Transverse colon (tissue), 4 donors: ENCODE measurements at regions not wholly inside any gene's neighbourhood (a gene's known extent, or its start where the extent isn't known, plus 50 kb on each side); places are given as distances from the start of the nearest gene placed in this dataset.

Source experiments
- DNase-seq: peaks from one replicate; pipeline ENCODE4 v3.0.0-alpha.2; 2019
- H3K27ac ChIP-seq, 4 donors: fragments of 200-600 bp; sonication (generic); 2 replicates each; pipeline ENCODE4 v1.5.1; 2016 to 2018; ENCODE audit warnings: inconsistent platforms in 4 of 4
- H3K27me3 ChIP-seq: fragments of 200-600 bp; sonication (generic); 2 replicates; pipeline ENCODE4 v1.5.1; 2017; ENCODE audit warnings: inconsistent platforms
- H3K36me3 ChIP-seq, 4 donors: fragments of 200-600 bp; sonication (generic); 2 replicates each; pipeline ENCODE4 v1.5.1; 2017 to 2019; ENCODE audit warnings: inconsistent platforms in 4 of 4
- H3K4me1 ChIP-seq, 4 donors: fragments of 200-600 bp; sonication (generic); 2 replicates each; pipeline ENCODE4 v1.5.1; 2017 to 2020; ENCODE audit warnings: inconsistent platforms in 4 of 4
- H3K4me3 ChIP-seq, 4 donors: fragments of 200-600 bp; sonication (generic); 1 replicate in 1 of 4; 2 replicates in 3 of 4; pipeline versions ENCODE4 v1.5.1 to v1.6.1; 2017 to 2019; ENCODE audit warnings: inconsistent platforms in 4 of 4
- H3K9me3 ChIP-seq, 2 donors: fragments of 200-600 bp; sonication (generic); 2 replicates each; pipeline ENCODE4 v1.5.1; 2017 to 2019; ENCODE audit warnings: inconsistent platforms in 2 of 2
- CTCF ChIP-seq, 5 experiments: fragments of 200-600 bp in 3 of 5; fragments of 450-650 bp in 2 of 5; sonication (generic) in 3 of 5; IDR thresholded peaks; 1 replicate in 2 of 5; 2 replicates in 3 of 5; pipeline ENCODE4 v1.5.1; 2016 to 2017; ENCODE audit warnings: antibody characterized with exemption in 5 of 5, inconsistent platforms in 3 of 5, mild to moderate bottlenecking in 2 of 5, moderate library complexity in 1 of 5
- EP300 ChIP-seq: sonication (generic); formaldehyde crosslinking; IDR thresholded peaks from one replicate; pipeline ENCODE4 v1.6.1; 2017; ENCODE audit warnings: antibody characterized with exemption, low read depth
- POLR2A ChIP-seq: fragments of 450-650 bp; IDR thresholded peaks from one replicate; pipeline ENCODE4 v1.6.1; 2016; ENCODE audit warnings: antibody characterized with exemption, mild to moderate bottlenecking, moderate library complexity
- POLR2AphosphoS5 ChIP-seq, 3 donors: sonication (generic); formaldehyde crosslinking; IDR thresholded peaks; one replicate each; pipeline ENCODE4 v1.6.1; 2016; ENCODE audit warnings: antibody characterized with exemption in 3 of 3
- WGBS, 2 donors: methylation state at CpG; one replicate each; pipeline ENCODE4 v1.1.5; 2018; ENCODE audit warnings: low coverage in 1 of 2; 5-methylcytosine and 5-hydroxymethylcytosine counted together
- in situ Hi-C, 4 donors: fragments of 200-750 bp; cut with MboI; loops; one replicate each; pipeline versions ENCODE4 v1.15.0 to v1.15.1; 2017; ENCODE audit warnings: low sequenced_read_pairs in 3 of 4, low pct_ligation_motif_present in 1 of 4, low pct_unique_long_range_greater_than_20kb in 1 of 4
- intact Hi-C: fragments of 100-400 bp; cut with DNase I; formaldehyde crosslinking; loops from one replicate; pipeline ENCODE4 v1.15.1; 2023; ENCODE audit warnings: low total_unique reads

GRCh38 chr6:93735099-93735498, 315.7 kb upstream of the EPHA7 start:
- intact Hi-C loops = no loop called here
- no peaks in the 10 kb centered on the region for H3K36me3 ChIP-seq
- WGBS, 2 donors = 47 to 57% methylated on average over 3 of the region's 3 CpGs

GRCh38 chr6:93731306-93731705, 311.9 kb upstream of the EPHA7 start:
- TF ChIP-seq POLR2AphosphoS5 (IDR thresholded peaks at IDR 0.05) = peak in 2 of 3 donors; percentile 20 to 74
- TF ChIP-seq POLR2A = no peak
- Histone ChIP-seq H3K27me3 (no peaks in the 10 kb centered on the region), H3K36me3 (no peaks in the 10 kb centered on the region), H3K4me3 (no peak overlapping the region), H3K9me3 (no peaks in the 10 kb centered on the region), H3K4me1 (peaks cover 0 to 54% (median 12%) of the 10 kb centered on the region in 4 donors), H3K27ac (peak overlapping the region in 2 of 4 donors; percentile 36 to 37)
- DNase-seq = no peak
- WGBS, 2 donors = 57 to 65% methylated on average over 1 of the region's 1 CpG
- intact Hi-C loops = no loop called here
- in situ Hi-C loops = no loop called here

More at GRCh38 chr6:93735099-93735498, 315.7 kb upstream of the EPHA7 start:
- Histone ChIP-seq H3K27ac (no peak overlapping the region), H3K9me3 (no peaks in the 10 kb centered on the region), H3K4me3 (no peak overlapping the region), H3K27me3 (no peaks in the 10 kb centered on the region), H3K4me1 (peaks cover 0 to 35% (median under 1%) of the 10 kb centered on the region in 4 donors)
- in situ Hi-C loops = no loop called here
- TF ChIP-seq EP300 (no peak), POLR2A (no peak), CTCF (IDR thresholded peaks at IDR 0.05) (no peak)
- no peak for DNase-seq

GRCh38 chr6:93728150-93728549, 308.8 kb upstream of the EPHA7 start:
- intact Hi-C loops = no loop called here

GRCh38 chr6:93727447-93727846, 308.1 kb upstream of the EPHA7 start:
- no peak for DNase-seq
- no peaks in the 10 kb centered on the region for H3K27me3 ChIP-seq
- H3K36me3 ChIP-seq = no peaks in the 10 kb centered on the region
- peak overlapping the region in 1 of 4 donors; percentile 47 for H3K27ac ChIP-seq
- in situ Hi-C loops = no loop called here
- peaks cover 0 to 30% (median 12%) of the 10 kb centered on the region in 4 donors for H3K4me1 ChIP-seq
- TF ChIP-seq EP300 = no peak
- TF ChIP-seq POLR2AphosphoS5 (IDR thresholded peaks at IDR 0.05) = peak in 1 of 3 donors; percentile 31
- TF ChIP-seq CTCF (IDR thresholded peaks at IDR 0.05) = no peak
- 22 to 35% methylated on average over 3 of the region's 3 CpGs for WGBS, 2 donors
- no peak overlapping the region for H3K4me3 ChIP-seq
- H3K9me3 ChIP-seq = no peaks in the 10 kb centered on the region
- intact Hi-C loops = no loop called here

More at GRCh38 chr6:93728150-93728549, 308.8 kb upstream of the EPHA7 start:
- no peak overlapping the region for H3K4me3 ChIP-seq
- no peak for DNase-seq
- no peaks in the 10 kb centered on the region for H3K36me3 ChIP-seq
- H3K9me3 ChIP-seq = no peaks in the 10 kb centered on the region
- TF ChIP-seq POLR2AphosphoS5 (IDR thresholded peaks at IDR 0.05) (no peak), POLR2A (no peak), EP300 (no peak), CTCF (IDR thresholded peaks at IDR 0.05) (no peak)
- WGBS, 2 donors = 23 to 41% methylated on average over 2 of the region's 2 CpGs
- H3K4me1 ChIP-seq = peaks cover 0 to 30% (median 12%) of the 10 kb centered on the region in 4 donors
- in situ Hi-C loops = no loop called here
- peak overlapping the region in 1 of 4 donors; percentile 47 for H3K27ac ChIP-seq
- H3K27me3 ChIP-seq = no peaks in the 10 kb centered on the region
